Stimulated activated CD4-positive, alpha-beta T cell treated with anti-CD3 and anti-CD28 coated beads, Interleukin-12 subunit alpha, Interleukin-12 subunit beta, amount 100 ng/mL, for 24 hours (primary cell): ENCODE measurements at regions not wholly inside any gene's neighbourhood (a gene's known extent, or its start where the extent isn't known, plus 50 kb on each side); places are given as distances from the start of the nearest gene placed in this dataset.
"Not testable (repeated sequence)": the region's sequence is repeated elsewhere in the genome, so short reads cannot be mapped to it uniquely, and the experiment has no call there.

ENCODE experiments used
- DNase-seq, 2 experiments: peaks; one replicate each; pipeline ENCODE4 v3.0.0-alpha.2; 2020; ENCODE audit warnings: low read depth in 2 of 2

DNA sequence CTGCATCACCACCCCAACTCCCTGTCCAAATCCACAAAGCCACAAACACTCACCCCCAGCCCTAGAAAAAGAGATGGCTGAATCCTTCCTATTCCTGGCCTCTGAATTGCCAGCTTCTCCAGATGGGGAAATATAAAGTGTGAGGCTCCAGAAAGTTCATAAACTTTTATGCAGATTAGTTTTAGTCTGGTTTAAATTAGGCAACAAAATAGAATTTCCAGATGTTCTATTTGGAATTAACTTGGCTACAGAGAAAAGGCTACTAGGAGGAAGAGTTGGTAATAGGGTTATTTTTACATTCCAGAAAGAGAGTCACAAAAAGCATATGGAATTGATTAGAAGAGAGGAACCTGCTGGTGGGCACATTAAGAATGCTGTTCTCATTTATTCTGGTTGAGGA lies 56.0 kb downstream of the EN1 start:
- no peak for DNase-seq

DNA sequence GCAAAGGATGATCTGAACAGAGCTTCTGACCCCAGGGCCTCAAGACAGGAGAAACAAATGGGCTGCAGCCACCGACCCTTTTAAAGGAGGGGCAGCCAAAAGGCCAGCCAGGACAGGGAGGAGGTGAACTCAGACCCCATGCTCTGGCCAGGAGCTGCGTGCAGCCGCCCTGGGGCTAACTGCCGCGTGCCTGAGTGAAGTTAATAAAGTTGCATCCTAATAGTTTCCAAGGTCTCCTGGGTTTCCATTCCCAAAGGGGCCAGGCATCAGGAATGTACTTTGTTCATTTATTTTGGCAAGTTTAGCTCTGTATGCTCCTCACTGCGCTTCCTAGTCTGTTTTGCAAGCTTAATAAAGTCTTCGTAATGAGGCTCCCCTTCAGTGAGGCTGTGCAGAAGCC lies 60.7 kb downstream of the EN1 start:
- DNase-seq: no peak

DNA sequence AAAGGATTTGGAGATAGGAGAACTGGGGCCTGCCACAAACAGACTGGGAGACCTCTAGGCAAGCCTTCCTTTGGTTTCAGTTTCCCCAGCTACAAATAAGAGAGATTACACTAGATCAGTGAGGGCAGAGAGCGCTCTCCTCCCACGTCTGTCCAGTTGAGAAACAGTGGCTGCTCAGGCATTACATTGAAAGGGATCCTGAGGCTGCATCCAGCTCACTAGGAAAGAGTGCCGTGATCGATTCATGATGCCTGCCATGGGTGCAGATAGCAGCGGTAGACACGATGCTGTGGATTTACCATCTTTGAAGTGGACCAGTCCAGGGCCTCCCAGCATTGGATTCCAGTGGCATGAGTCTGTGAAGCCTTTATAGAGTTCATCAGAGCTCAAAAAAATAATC lies 62.6 kb downstream of the EN1 start:
- no peak for DNase-seq

DNA sequence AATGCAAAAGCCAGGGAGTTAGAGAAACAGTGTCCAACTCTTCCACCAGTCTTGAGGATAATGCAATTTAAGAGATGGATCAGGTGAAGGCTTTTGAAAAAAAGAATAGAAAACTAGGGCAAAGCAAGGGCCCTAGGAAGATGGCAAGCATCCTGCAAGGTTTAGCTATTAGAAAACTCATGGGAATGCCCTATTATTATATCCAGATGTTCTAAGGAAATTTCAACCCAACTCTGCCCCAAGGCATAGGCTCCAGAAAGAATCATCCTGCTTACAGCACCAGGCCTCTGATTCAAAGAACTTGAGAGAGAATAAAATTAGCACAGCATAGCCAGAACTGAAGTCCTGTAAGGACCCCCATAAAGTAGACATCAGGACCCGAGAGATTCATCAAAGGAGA lies 68.1 kb downstream of the EN1 start:
- no peak for DNase-seq

DNA sequence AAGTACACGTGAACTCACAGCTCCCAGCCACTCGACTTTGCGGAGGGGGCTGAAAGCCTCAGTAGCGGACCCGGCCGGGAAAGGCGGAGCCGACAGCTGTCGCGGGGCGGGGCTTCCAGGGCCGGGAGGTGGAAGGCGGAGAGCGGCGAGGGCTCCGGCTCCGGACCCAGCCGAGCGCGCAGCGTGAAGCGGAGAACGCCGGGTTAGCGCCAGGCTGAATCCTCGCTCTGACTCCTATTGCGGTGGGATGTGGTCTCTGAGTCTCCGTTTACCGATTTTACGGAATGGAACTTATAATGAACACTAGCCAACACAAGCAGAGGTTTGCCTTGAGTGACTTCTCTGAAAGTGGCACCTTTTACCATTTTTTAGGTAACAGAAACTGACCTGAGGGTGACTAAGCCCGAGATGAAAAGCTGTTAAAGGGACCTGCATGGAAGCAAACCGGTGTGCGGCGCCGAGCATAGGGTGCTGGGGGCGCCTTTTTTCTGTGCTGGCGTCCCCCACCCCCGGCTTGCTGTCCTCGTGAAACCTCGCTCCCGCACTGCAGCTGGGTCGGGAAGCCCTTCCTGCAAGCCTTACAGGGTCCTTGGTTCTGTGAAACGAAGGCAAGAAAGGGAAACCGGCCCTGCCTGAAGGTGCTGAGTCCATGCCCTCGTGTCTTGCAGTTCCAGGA lies 72.9 kb downstream of the EN1 start:
- DNase-seq: peak in 1 of 2 experiments; percentile 16

DNA sequence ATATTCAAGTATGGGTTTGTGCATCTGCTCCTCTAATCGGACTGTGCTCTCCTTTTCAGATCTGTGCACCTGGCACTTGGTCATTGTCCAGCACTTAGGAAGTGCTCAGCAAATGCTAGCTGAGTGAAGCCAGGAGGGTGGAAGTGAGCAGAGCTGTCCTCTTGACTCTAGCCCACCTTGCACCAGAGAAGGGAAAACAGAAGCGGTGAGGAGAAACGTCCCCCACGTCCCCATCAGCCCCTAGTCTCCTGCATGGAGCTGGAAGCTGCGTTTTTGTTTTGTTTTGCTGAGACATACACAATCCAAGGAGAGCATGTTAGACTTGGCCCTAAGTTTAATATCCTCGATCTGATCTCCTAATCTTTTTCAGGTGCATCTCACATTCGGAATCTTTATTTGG lies 73.6 kb downstream of the EN1 start:
- no peak for DNase-seq

DNA sequence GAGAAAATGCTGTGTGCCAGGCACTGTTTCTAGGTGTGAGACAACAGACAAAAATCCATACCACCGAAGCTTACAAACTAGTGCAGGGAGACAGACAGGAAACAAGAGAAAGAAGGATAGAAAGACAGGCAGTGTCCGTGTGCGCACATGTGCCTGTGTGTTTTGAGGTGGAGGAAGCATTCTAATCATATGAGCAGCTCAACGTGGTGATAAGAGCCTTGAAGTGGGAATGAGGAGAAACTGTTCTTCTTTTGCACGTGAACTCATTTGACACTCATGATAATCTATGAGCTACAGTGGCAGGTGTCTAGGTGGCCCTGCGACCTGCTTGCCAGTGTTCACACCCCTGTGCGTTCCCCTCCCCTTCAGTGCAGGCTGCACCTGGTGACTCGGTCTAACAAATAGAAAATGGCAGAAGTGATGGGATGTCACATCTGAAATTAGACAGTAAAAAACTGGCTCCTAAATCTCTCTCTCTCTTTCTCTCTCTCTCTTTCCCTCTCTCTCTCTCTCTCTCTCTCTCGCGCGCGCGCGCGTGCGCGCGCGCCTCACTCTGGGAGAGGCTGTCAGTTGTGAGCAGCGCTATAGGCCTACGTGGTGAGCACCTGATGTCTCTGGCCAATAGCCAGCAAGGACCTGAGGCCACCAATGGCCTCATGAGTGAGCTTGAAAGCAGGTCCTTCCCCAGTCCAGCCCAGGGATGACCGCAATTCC lies 74.8 kb downstream of the EN1 start:
- no peak for DNase-seq

DNA sequence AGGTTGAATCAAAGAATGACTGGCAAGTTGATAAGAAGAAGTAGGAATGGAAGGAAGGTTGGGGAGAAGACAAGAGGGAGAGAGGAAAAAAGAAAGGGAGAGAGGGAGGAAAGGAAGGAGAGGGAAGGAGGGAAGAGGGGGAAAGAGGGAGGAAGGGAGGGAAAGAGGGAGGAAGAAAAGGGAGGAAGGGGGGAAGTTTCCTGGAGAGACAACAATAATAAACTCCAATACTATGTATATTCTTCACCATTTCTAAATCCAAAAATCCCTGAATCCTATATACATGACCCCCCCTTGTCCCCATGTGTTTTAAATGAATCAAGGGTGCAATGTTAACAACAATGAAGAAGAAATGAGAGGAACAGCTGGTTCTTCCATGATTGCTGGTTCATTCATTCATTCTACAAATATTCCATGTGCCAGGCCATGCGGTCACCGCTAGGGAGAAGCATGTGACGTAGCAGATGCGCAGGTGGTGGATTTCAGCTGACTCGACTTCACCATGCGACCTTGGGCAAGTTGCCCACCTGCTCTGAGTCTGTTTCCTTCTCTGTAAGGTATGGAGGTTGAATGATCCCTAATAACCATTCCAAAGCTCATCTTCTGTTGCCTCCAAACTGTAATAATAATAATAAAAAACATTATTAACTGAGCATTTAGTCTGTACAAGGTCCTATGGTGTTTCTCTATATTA lies 77.6 kb downstream of the EN1 start:
- DNase-seq: no peak

DNA sequence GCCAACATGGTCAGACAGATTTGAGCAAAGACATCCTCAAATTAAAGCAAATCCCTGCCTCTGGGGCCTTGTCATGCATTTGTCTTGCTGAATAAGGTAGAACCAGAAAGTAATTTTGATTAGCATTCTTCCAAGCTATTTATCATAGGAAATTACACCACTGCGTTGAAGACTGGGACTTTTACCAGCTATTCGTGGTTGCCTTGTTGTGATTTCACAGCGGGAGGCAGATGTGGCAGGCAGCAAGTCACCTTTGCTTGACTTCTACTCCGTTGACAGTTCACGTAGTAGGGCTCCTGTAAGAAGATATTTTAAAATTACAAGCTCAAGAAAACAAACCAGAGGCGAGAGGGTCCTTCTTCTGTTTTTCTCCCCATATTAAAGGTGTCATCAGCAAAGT lies 80.6 kb downstream of the EN1 start:
- no peak for DNase-seq

DNA sequence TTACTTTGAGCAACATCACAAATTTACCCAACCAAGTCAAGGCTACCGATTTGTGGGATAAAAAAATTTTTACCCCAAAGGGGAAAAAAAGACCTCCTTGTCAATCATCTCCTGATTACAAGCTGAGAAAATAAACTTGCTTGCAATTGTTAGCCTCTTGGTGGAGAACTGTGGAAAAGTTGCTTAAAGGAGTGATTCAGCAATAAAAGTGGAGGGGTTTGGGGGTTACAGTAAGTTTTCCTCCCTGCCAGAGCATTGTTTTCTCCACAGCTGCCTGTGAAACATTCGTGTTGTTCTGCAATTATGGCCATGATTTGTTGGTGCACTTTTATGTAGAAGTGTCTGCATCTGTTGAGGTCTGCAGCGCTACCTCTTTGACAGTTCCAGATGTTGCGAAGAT lies 82.6 kb downstream of the EN1 start:
- no peak for DNase-seq

DNA sequence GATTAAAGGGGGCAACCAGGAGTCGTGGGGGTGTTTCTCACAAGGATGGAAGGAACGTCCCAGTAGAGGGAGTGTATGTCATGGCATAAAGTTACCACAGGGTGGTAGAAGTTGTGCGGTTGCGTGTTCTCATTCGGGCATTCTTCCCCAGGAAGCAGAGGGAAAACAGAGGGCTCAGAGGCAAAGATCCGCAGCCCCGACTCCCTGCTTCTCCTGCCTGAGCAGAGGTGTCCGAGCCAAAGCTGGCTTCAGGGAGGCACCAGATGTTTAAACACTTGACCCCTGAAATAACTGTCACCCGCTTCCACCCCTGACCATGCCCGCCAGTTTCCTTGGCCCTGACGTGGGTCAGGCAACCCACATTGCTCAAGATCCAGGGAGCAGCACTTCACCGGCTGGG lies 83.7 kb downstream of the EN1 start:
- no peak for DNase-seq

DNA sequence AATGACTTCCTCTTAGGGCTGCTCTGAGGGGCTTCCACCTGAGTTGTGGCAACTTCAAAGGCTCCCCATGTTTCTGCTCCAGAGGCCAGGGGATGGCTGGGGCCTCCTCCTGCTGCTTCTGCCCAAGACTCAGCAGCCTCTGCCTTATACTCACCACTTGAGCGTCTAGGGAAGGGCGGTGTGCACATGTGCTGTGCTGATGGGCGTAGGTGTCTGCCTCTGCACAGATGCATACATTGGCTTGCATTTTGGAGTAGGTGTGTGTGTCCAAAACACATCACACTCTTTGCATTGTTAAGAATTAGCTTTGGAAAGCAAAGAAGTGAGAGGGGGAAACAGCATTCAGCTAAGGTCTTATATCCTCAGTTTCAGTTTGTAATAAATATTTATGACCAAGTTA lies 85.2 kb downstream of the EN1 start:
- no peak for DNase-seq

DNA sequence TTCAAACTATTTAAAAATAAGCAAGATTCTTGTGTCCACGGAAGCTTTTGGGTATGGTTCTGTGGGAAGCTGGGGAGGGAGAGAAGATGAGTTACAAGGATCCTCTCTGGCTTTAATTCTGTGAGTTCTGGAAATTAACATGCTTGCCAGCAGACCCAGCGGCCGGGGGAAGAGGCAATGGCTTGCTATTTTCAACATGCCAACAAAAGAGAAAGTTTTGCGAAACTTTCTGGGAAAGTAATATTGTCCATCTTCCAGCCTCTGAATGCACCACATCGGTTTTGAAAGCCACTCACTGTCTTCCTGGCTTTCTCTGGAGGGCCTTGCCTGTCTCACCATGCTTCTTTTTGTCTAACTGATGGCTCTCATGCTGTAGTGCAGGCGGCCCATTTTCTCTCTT lies 85.7 kb downstream of the EN1 start:
- DNase-seq: no peak

DNA sequence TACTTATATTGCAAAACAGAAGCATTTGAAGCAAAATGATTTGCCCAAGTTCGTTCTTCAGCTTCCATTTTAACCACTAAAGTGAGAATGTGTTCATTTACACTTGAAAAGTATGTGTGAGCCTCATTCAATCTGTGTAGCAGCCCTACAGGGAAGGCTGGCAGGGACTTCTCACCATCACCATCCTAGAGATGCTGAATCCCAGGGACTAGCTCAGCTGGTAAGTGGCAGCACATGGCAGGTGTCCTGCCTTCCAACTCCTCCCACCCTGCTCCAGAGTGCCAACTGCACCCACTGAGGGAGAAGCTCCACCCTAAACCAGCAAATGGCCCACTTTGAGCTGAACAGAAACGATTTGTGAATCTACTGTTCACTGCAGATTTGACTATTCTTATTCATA lies 91.5 kb downstream of the EN1 start:
- no peak for DNase-seq

DNA sequence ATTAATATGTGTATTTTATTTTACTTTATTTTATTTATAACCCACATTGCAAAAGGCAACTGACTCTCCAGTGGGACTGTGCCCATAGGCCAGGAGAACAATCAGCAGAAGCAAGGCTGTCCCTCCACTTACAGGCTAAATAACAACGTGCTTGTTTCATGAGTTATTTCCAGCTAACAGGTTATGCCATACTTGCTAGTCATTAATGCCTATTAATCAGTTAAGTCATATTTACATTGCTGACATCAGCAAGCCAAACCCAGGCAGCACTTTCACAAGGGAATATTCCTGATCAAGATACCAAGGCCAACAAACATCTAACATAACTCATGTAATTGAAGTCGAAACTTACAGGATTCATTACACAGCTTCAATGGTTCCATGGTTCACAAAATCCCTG lies 92.1 kb downstream of the EN1 start:
- DNase-seq: no peak

DNA sequence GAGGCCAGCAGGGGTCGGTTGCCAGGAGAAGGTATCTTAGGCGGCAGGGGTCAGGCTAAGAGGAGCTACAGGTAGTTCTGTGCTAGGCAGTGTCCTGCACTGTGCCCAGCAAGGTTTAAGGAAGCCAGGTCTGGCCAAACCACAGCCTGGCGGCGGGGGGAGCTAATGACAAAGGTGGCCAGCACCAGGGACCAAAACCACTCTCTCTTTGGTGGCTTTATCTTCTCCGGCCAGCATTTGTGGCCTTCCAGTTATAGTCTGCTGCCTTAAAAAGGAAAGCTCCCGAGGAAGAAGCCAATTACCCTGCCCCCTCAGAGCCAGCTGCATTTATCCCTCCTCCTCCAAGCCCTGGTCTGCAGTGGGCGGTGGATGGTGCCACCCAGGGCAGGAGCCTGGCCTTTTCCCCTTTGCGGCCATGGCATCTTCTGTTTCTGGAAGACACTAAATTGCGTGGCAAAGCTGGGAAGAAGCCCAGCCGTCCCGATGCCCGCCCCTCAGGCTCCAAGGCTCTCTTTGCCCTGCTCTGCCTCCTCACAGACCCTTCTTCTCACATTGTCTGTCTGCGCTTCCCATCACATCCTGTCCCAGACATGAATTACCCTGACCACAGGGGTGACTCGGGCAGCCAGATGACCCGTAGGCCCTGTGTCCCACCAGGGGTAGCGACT lies 94.6 kb downstream of the EN1 start:
- DNase-seq: no peak

DNA sequence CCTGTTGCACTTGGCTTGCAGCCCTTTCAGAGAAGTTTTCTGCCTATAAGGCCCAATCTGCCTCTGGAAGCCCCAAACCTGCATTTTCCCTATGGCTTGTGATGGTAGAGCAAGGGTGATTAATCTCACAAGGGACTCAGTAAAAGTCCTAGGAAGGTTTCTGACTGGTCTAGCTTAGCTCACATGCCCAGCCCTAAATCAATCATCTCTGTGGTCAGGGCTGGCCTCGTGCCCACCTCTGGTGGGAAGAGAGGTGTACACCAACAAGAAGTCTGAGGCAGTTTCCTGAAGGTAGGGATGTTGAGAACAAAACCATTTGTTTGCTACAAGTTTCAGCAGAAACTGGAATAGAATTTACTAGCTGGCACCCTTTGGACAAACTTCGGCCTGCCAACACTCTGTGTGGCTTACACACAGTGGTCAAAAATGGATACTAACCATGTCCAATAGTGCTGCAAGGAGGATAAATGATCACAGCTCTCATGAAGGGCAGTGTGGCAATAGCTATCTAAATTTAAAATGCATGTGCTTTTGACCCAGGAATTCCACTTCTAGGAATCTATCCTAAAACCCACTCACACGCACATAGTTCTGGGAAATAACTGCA lies 96.4 kb downstream of the EN1 start:
- no peak for DNase-seq

DNA sequence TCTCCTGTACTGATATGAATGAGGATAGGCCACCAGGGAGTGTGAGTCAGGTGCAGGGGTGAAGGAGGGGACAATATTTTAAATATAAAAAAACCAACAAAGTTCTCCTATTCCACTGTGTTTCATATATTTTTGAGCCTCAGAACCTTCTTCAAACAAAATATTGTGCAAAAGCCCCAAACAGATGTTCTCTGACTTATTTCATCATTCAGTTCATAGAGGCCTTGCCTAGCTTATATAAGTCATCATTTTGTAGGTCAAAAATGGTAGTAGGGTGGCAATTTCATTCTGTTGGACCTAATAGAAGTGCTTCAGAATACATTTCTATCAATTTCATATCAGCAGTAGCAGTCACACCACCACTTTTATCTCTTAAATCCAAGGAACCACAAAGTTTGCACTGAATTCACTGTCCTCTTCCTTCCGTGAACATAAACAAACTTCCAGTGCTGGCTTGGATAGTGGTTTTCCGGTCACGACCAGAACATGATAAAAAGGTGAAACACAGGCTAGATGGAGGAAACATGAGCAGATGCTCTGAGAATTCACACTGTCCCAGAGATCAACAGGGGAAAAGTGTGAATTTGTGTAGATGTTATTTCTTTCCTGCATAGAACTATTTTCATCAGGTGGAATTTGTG lies 99.1 kb downstream of the EN1 start:
- no peak for DNase-seq

DNA sequence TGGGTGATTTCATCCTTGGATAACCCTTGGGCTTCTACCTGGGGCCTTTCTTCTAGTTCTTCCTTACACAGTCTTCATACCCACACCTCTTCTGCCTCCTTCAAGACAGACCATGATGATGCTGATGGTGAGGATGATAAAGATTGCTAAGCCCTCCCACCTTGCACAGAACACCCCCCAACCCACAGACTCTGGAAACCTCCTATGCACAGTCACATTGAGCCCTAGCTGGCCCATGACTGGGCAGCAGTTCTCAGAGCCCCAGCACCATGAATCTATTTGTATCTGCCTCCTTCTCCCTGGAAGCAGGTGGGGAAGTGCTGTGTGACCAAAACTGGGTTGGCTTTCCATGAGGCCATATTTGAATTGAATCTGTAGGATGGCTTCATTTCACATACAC lies 99.8 kb downstream of the EN1 start:
- DNase-seq: no peak

DNA sequence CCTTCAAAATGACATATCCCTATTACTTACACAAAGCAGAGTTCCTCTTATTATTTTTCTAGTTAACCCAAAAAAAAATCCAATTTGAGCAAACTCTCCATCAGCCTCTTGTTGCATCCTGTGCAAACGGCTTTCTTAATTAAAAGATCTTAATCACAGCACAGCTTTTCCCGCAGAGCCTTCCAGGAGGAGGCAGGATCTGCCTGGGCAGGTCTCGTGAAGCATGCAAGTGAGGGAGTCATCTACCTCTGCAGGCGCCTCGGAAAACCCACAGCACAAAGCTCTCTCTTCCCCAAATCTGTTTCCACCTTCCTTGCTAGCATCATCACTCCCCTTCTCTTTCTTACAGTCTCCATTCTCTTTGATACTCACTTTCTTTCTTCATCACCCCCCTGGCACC lies 100.4 kb downstream of the EN1 start:
- DNase-seq: no peak

DNA sequence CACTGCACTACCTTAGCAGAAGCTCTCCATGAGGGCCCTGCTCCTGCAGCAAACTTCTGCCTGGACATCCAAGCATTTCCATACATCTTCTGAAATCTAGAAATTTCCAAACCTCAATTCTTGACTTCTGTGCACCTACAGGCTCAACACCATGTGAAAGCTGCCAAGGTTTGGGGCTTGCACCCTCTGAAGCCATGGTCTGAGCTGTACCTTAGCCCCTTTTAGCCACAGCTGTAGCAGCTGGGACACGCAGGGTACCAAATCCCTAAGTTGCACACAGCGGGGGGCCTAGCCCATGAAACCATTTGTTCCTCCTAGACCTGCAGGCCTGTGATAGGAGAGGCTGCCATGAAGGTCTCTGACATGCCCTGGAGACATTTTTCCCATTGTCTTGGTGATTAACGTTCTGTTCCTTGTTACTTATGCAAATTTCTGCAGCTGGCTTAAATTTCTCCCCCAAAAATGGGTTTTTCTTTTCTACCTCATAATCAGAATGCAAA lies 102.7 kb downstream of the EN1 start:
- not testable (repeated sequence) for DNase-seq
